ENCODE measurements at regions not wholly inside any gene's neighbourhood (a gene's known extent, or its start where the extent isn't known, plus 50 kb on each side); places are given as distances from the start of the nearest gene placed in this dataset.
"Not testable (repeated sequence)": the region's sequence is repeated elsewhere in the genome, so short reads cannot be mapped to it uniquely, and the experiment has no call there.

DNA sequence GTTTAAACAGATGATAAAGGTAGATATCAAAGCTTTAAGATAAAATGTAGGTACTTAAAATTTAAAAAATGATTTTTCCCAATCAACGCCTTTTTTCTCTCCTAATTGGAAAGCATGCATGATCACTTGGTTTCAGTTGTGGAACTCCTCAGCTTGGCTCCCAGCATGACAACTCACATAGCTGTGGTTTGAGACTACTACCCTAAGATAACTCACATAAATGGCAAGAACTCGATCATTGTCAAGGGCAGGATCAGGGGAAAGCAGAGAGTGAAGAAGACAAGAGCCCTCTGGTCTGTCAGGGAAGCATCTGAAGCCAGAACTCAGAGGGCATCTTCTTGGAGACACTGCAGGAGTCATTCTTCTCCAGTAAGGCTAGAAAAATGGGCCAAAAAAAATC, 516.7 kb downstream of the NTRK3 start:
- peaks cover 0 to 8% (median 0%) of the 10 kb centered on the region in 4 donors for H3K27me3 ChIP-seq
- WGBS = 86% methylated on average over 2 of the region's 2 CpGs
- no peaks in the 10 kb centered on the region for H3K9me3 ChIP-seq
- DNase-seq (ENCODE audit: extremely low spot score) = no peak
- H3K4me3 ChIP-seq = no peak overlapping the region
- TF ChIP-seq, protein P1, sequence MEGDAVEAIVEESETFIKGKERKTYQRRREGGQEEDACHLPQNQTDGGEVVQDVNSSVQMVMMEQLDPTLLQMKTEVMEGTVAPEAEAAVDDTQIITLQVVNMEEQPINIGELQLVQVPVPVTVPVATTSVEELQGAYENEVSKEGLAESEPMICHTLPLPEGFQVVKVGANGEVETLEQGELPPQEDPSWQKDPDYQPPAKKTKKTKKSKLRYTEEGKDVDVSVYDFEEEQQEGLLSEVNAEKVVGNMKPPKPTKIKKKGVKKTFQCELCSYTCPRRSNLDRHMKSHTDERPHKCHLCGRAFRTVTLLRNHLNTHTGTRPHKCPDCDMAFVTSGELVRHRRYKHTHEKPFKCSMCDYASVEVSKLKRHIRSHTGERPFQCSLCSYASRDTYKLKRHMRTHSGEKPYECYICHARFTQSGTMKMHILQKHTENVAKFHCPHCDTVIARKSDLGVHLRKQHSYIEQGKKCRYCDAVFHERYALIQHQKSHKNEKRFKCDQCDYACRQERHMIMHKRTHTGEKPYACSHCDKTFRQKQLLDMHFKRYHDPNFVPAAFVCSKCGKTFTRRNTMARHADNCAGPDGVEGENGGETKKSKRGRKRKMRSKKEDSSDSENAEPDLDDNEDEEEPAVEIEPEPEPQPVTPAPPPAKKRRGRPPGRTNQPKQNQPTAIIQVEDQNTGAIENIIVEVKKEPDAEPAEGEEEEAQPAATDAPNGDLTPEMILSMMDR (IDR thresholded peaks at IDR 0.05) = no peak
- TF ChIP-seq EP300 (IDR thresholded peaks at IDR 0.05) (no peak), POLR2A (IDR thresholded peaks at IDR 0.05; ENCODE audit: low read depth) (no peak), POLR2AphosphoS5 (IDR thresholded peaks at IDR 0.05) (no peak)
- no peaks in the 10 kb centered on the region for H3K4me1 ChIP-seq
- H3K36me3 ChIP-seq = no peaks in the 10 kb centered on the region
- intact Hi-C loops (cut with DNase I) = no loop called here
- no peak overlapping the region for H3K27ac ChIP-seq (replicated peaks in 1 of 4)

DNA sequence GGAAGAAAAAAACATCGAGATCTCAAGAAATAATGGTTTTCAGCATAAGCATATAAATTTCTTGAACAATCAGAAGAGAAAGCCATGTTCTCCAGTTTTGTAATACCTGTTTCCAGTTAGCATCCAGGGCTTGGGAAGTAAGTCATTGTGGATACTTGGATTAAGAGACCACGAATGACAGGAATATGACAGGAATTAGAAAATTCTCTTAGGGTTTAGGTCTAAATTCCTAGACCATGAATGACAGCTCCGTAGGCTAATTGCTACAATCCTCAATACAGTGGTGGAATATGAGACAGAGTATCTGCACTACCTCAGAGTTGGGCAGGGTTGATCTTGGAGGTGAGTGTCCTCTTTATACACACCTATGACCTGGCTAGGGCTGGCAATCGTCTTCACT, 517.5 kb downstream of the NTRK3 start:
- whole genome bisulfite sequencing = 68% methylated on average over 4 of the region's 4 CpGs
- H3K27ac ChIP-seq (replicated peaks in 1 of 4) = no peak overlapping the region
- intact Hi-C loops (cut with DNase I) = no loop called here
- no peaks in the 10 kb centered on the region for H3K9me3 ChIP-seq
- no peak overlapping the region for H3K4me3 ChIP-seq
- TF ChIP-seq EP300 (IDR thresholded peaks at IDR 0.05) = no peak
- TF ChIP-seq, protein P1 (IDR thresholded peaks at IDR 0.05) = no peak
- TF ChIP-seq POLR2AphosphoS5 (IDR thresholded peaks at IDR 0.05) = no peak
- no peak for TF ChIP-seq POLR2A (IDR thresholded peaks at IDR 0.05; ENCODE audit: low read depth)
- no peaks in the 10 kb centered on the region for H3K36me3 ChIP-seq
- H3K27me3 ChIP-seq = peaks cover 0 to 8% (median 0%) of the 10 kb centered on the region in 4 donors
- H3K4me1 ChIP-seq = no peaks in the 10 kb centered on the region
- no peak for DNase-seq (ENCODE audit: extremely low spot score)

DNA sequence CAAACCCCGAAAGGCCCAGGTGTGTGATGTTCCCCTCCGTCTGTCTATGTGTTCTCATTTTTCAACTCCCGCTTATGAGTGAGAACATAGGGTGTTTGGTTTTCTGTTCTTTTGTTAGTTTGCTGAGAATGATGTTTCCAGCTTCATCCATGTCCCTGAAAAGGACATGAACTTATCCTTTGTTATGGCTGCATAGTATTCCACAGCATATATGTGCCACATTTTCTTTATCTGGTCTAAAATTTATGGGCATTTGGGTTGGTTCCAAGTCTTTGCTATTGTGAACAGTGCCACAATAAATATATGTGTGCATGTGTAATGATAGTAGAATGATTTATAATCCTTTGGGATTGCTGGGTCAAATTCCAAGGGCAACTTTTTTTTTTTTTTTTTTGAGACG, 519.1 kb downstream of the NTRK3 start:
- 93% methylated on average over 4 of the region's 4 CpGs for WGBS
- intact Hi-C loops (cut with DNase I); H3K9me3 ChIP-seq; H3K27ac ChIP-seq (replicated peaks in 1 of 4); DNase-seq (ENCODE audit: extremely low spot score); H3K4me3 ChIP-seq; H3K36me3 ChIP-seq; H3K27me3 ChIP-seq; H3K4me1 ChIP-seq: not testable (repeated sequence)

DNA sequence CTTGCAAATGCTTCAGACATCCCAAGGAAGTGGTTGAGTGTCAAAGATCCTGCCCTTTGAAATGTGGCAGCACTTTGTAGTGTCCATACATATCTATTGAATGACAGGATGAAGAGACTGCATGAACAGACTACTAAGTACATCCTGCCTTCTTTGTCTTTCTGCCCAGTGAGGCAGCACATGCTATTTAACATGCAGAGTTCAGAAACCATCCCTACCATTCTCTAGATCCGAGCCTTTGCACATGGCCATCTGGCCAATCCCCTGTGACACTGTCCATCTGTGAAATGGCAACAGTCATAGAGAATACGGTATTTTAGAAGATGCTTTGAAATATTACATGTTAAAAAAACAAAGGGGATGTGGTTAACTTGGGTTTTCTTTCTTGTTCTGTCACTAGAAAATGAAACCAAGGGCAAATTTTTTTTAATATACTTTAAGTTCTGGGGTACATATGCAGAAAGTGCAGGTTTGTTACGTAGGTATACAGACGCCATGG, 519.6 kb downstream of the NTRK3 start:
- WGBS = 71% methylated on average over 4 of the region's 4 CpGs
- Histone ChIP-seq H3K4me1 (peaks cover 0 to 2% (median 0%) of the 10 kb centered on the region in 4 donors), H3K27me3 (peaks cover 0 to 8% (median 0%) of the 10 kb centered on the region in 4 donors), H3K4me3 (no peak overlapping the region), H3K27ac (replicated peaks in 1 of 4) (no peak overlapping the region), H3K9me3 (no peaks in the 10 kb centered on the region), H3K36me3 (no peaks in the 10 kb centered on the region)
- TF ChIP-seq EP300 (IDR thresholded peaks at IDR 0.05) (no peak), POLR2A (IDR thresholded peaks at IDR 0.05; ENCODE audit: low read depth) (no peak), POLR2AphosphoS5 (IDR thresholded peaks at IDR 0.05) (no peak)
- TF ChIP-seq, protein P1 (IDR thresholded peaks at IDR 0.05) = no peak
- DNase-seq (ENCODE audit: extremely low spot score) = peak; percentile 34
- intact Hi-C loops (cut with DNase I) = no loop called here

DNA sequence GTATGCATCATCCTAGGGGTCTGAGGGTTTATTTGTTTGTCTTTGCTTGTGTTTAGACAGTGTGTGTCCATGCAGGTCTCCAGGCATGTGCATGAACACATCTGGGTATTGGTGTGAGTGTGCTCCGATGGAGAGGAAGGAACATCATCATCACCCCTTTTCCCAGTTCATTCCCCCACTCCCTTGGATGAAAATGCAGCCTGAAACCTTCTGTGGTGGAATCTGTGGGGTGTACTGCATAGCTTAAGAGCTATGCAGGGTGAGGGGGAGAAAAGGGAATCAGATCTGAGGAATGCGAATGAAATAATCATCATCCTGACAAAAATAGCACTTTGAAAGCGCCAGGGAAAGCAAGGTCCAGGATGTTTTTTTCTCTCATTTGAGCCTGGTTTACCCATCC, 520.1 kb downstream of the NTRK3 start:
- WGBS = 42% methylated on average over 3 of the region's 3 CpGs
- Histone ChIP-seq H3K4me1 (peaks cover 0 to 2% (median 0%) of the 10 kb centered on the region in 4 donors), H3K36me3 (no peaks in the 10 kb centered on the region), H3K27ac (replicated peaks in 1 of 4) (no peak overlapping the region), H3K4me3 (no peak overlapping the region), H3K9me3 (no peaks in the 10 kb centered on the region), H3K27me3 (peaks cover 0 to 8% (median 0%) of the 10 kb centered on the region in 4 donors)
- DNase-seq (ENCODE audit: extremely low spot score) = no peak
- intact Hi-C loops (cut with DNase I) = no loop called here
- no peak for TF ChIP-seq POLR2AphosphoS5 (IDR thresholded peaks at IDR 0.05)
- TF ChIP-seq, protein P1 (IDR thresholded peaks at IDR 0.05) = no peak
